HCT116 (cell line): ENCODE measurements at regions not wholly inside any gene's neighbourhood (a gene's known extent, or its start where the extent isn't known, plus 50 kb on each side); places are given as distances from the start of the nearest gene placed in this dataset.

ENCODE experiments used
- ATAC-seq: fragments of 200-7000 bp; cut with Tn5 transposase; 2 replicates; pipeline ENCODE4 v1.9.1; 2020; ENCODE audit warnings: mild to moderate bottlenecking, moderate library complexity
- BruUV-seq: library from RNA; stranded (reverse); fragments of 400-500 nt; replicated peaks from 2 replicates; lab custom pipeline; 2021; lab: Mats Ljungman, UMichigan
- CTCF ChIA-PET: fragments of 300-600 bp; sonication (Branson Sonifier 250); formaldehyde crosslinking; loops from one replicate; lab custom pipeline; 2021; ENCODE audit warnings: antibody characterized with exemption; lab: Charles Lee
- POLR2A ChIA-PET: fragments of 300-600, 350-600 bp; sonication (Branson Sonifier 250); formaldehyde crosslinking; loops from one replicate; lab custom pipeline; 2021; ENCODE audit warnings: antibody characterized with exemption; lab: Charles Lee
- RAD21 ChIA-PET, 2 experiments: fragments of 300-600 bp; sonication (Branson Sonifier 250); formaldehyde crosslinking; loops; one replicate each; lab custom pipeline; 2023; ENCODE audit warnings: low total read pairs in 2 of 2; ENCODE audit not compliant: uncharacterized antibody in 2 of 2, unreplicated experiment in 2 of 2, low non-redundant PET in 1 of 2; lab: Charles Lee
- DNase-seq: peaks from one replicate; pipeline ENCODE4 v3.0.0-alpha.2; 2010; ENCODE audit warnings: low read depth, low spot score
- H2AFZ ChIP-seq: fragments of 200-600 bp; shearing (Covaris generic), sonication (generic); 2 replicates; pipeline ENCODE4 v1.6.1; 2017; ENCODE audit warnings: low read depth, mixed run types, mixed read lengths, antibody characterized with exemption, low read length; ENCODE audit not compliant: poor library complexity, severe bottlenecking
- H3K27ac ChIP-seq: 2 replicates; pipeline ENCODE4 v1.5.1; 2012; ENCODE audit warnings: low read depth, low read length
- H3K27me3 ChIP-seq: fragments of 200-600 bp; sonication (generic); 2 replicates; pipeline ENCODE4 v1.6.1; 2016; ENCODE audit warnings: mixed run types, low read length, mixed read lengths; ENCODE audit not compliant: insufficient read depth
- H3K36me3 ChIP-seq, 2 experiments: fragments of 200-500 bp in 1 of 2; fragments of 200-600 bp in 1 of 2; sonication (Bioruptor generic) in 1 of 2; sonication (generic) in 1 of 2; 2 replicates each; pipeline versions ENCODE4 v1.5.1 to v1.6.1; 2014 to 2016; ENCODE audit warnings: low read length in 2 of 2, inconsistent platforms in 1 of 2, mixed read lengths in 1 of 2, mixed run types in 1 of 2; ENCODE audit not compliant: insufficient read depth in 2 of 2, control insufficient read depth in 1 of 2
- H3K4me1 ChIP-seq, 2 experiments: fragments of 200-600 bp in 1 of 2; sonication (generic) in 1 of 2; 2 replicates each; pipeline versions ENCODE4 v1.5.1 to v1.6.1; 2012 to 2017; ENCODE audit warnings: low read length in 2 of 2, inconsistent platforms in 1 of 2, mild to moderate bottlenecking in 1 of 2, mixed read lengths in 1 of 2, mixed run types in 1 of 2, moderate library complexity in 1 of 2; ENCODE audit not compliant: insufficient read depth in 2 of 2, control insufficient read depth in 1 of 2
- H3K4me2 ChIP-seq: fragments of 200-600 bp; sonication (generic); 2 replicates; pipeline ENCODE4 v1.6.1; 2017; ENCODE audit warnings: mixed run types, low read length, mixed read lengths
- H3K4me3 ChIP-seq, 2 experiments: fragments of 200-600 bp in 1 of 2; sonication (generic) in 1 of 2; replicated peaks in 1 of 2; 2 replicates each; pipeline ENCODE4 v1.5.1; 2011 to 2016; ENCODE audit warnings: low read length in 2 of 2, control low read depth in 1 of 2, low read depth in 1 of 2, mild to moderate bottlenecking in 1 of 2, mixed read lengths in 1 of 2, mixed run types in 1 of 2
- H3K79me2 ChIP-seq: fragments of 200-600 bp; sonication (generic); 2 replicates; pipeline ENCODE4 v1.6.1; 2017; ENCODE audit warnings: mild to moderate bottlenecking, mixed run types, low read length, moderate library complexity, mixed read lengths; ENCODE audit not compliant: insufficient read depth
- H3K9ac ChIP-seq: fragments of 200-600 bp; sonication (generic); 2 replicates; pipeline ENCODE4 v1.6.1; 2016; ENCODE audit warnings: low read length, mixed read lengths
- H3K9me2 ChIP-seq: fragments of 200-600 bp; sonication (generic), shearing (Covaris generic); 2 replicates; pipeline ENCODE4 v1.6.1; 2017; ENCODE audit warnings: mixed run types, mild to moderate bottlenecking, moderate library complexity; ENCODE audit not compliant: insufficient read depth
- H3K9me3 ChIP-seq, 2 experiments: fragments of 200-500 bp in 1 of 2; fragments of 200-600 bp in 1 of 2; sonication (Bioruptor generic) in 1 of 2; sonication (generic) in 1 of 2; 2 replicates each; pipeline ENCODE4 v1.6.1; 2014 to 2017; ENCODE audit warnings: low read length in 2 of 2, mixed read lengths in 2 of 2, inconsistent platforms in 1 of 2, low read depth in 1 of 2, mild to moderate bottlenecking in 1 of 2, mixed run types in 1 of 2, moderate library complexity in 1 of 2; ENCODE audit not compliant: control insufficient read depth in 1 of 2, insufficient read depth in 1 of 2
- H4K20me1 ChIP-seq: fragments of 200-600 bp; sonication (generic), shearing (Covaris generic); 2 replicates; pipeline ENCODE4 v1.6.1; 2017; ENCODE audit warnings: mixed run types, mild to moderate bottlenecking, moderate library complexity; ENCODE audit not compliant: insufficient read depth
- CBX3 ChIP-seq: IDR thresholded peaks from 2 replicates; pipeline ENCODE4 v1.6.1; 2012; ENCODE audit warnings: low read depth
- CEBPB ChIP-seq: IDR thresholded peaks from 2 replicates; pipeline ENCODE4 v1.6.1; 2012; ENCODE audit warnings: low read depth
- ELF1 ChIP-seq: IDR thresholded peaks from 2 replicates; pipeline ENCODE4 v1.6.1; 2012; ENCODE audit warnings: low read depth, borderline replicate concordance
- EZH2 ChIP-seq: fragments of 200-600 bp; sonication (generic); IDR thresholded peaks from 2 replicates; pipeline ENCODE4 v1.6.1; 2017; ENCODE audit warnings: antibody characterized with exemption, mixed run types
- EZH2phosphoT487 ChIP-seq: fragments of 200-600 bp; IDR thresholded peaks from 2 replicates; pipeline ENCODE4 v1.6.1; 2018; ENCODE audit warnings: antibody characterized with exemption, borderline replicate concordance
- FOSL1 ChIP-seq: IDR thresholded peaks from 2 replicates; pipeline ENCODE4 v1.6.1; 2012; ENCODE audit warnings: low read depth
- JUND ChIP-seq: IDR thresholded peaks from 2 replicates; pipeline ENCODE4 v1.6.1; 2012
- POLR2A ChIP-seq: IDR thresholded peaks from 2 replicates; pipeline ENCODE4 v1.7.0; 2011; ENCODE audit warnings: borderline replicate concordance; ENCODE audit not compliant: insufficient read depth, insufficient read length; ENCODE audit errors: extremely low read depth
- SRF ChIP-seq: IDR thresholded peaks from 2 replicates; pipeline ENCODE4 v1.6.1; 2012; ENCODE audit warnings: low read depth
- TCF7L2 ChIP-seq: IDR thresholded peaks from 2 replicates; pipeline ENCODE4 v1.7.0; 2011; ENCODE audit warnings: borderline replicate concordance, inconsistent platforms; ENCODE audit not compliant: insufficient read depth, insufficient read length; ENCODE audit errors: extremely low read depth
- YY1 ChIP-seq: IDR thresholded peaks from 2 replicates; pipeline ENCODE4 v1.6.1; 2011; ENCODE audit warnings: low read length, low read depth, moderate library complexity, mild to moderate bottlenecking; ENCODE audit not compliant: insufficient replicate concordance; ENCODE audit errors: extremely low read depth
- ZNF274 ChIP-seq: fragments of 200-500 bp; sonication (Bioruptor generic); IDR thresholded peaks from 2 replicates; pipeline ENCODE4 v1.6.1; 2014; ENCODE audit warnings: mild to moderate bottlenecking, low read depth, low read length, inconsistent platforms
- intact Hi-C: fragments of 100-400 bp; cut with micrococcal nuclease; formaldehyde crosslinking; loops from 2 replicates; pipeline ENCODE4 v1.10.0; 2022
- TF ChIP-seq, protein P1 (sequence below), 3 experiments: fragments of 200-600 bp in 1 of 3; sonication (generic) in 1 of 3; IDR thresholded peaks in 2 of 3; conservative IDR thresholded peaks in 1 of 3; 2 replicates each; pipeline ENCODE4 v1.5.1; 2012 to 2017; ENCODE audit warnings: low read depth in 2 of 3, low read length in 2 of 3, antibody characterized with exemption in 1 of 3, borderline replicate concordance in 1 of 3, control low read depth in 1 of 3, mild to moderate bottlenecking in 1 of 3, mixed read lengths in 1 of 3, mixed run types in 1 of 3, moderate library complexity in 1 of 3; ENCODE audit not compliant: insufficient read depth in 1 of 3
- TF ChIP-seq, protein P2 (sequence below): IDR thresholded peaks from 2 replicates; pipeline ENCODE4 v1.6.1; 2012; ENCODE audit warnings: low read depth
- TF ChIP-seq, protein P3 (sequence below): IDR thresholded peaks from 2 replicates; pipeline ENCODE4 v1.6.1; 2011; ENCODE audit warnings: mild to moderate bottlenecking, low read length, moderate library complexity; ENCODE audit not compliant: insufficient replicate concordance; ENCODE audit errors: extremely low read depth

DNA sequence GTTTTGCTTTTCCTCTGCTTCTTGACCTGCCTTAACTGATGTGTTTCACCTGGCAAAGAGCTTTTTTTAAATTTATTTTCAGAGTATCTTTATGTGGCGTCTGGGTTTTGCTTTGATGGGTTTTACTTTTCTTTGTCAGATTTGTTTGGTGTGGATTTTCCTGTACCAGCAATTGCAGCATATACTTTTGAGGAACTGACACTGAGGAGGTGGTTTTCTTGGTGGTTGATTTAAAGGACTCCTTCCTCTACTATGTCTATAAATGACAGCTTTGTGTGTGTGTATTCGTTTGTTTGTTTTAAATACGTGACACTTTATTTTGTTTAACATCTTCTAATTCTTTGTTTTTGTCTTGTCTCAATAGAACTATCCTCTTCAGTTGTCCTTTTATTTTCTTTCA lies 1071.9 kb upstream of the ARRDC3 start (continued):
- TF ChIP-seq YY1 (no peak), TCF7L2 (no peak)
- TF ChIP-seq, protein P1, sequence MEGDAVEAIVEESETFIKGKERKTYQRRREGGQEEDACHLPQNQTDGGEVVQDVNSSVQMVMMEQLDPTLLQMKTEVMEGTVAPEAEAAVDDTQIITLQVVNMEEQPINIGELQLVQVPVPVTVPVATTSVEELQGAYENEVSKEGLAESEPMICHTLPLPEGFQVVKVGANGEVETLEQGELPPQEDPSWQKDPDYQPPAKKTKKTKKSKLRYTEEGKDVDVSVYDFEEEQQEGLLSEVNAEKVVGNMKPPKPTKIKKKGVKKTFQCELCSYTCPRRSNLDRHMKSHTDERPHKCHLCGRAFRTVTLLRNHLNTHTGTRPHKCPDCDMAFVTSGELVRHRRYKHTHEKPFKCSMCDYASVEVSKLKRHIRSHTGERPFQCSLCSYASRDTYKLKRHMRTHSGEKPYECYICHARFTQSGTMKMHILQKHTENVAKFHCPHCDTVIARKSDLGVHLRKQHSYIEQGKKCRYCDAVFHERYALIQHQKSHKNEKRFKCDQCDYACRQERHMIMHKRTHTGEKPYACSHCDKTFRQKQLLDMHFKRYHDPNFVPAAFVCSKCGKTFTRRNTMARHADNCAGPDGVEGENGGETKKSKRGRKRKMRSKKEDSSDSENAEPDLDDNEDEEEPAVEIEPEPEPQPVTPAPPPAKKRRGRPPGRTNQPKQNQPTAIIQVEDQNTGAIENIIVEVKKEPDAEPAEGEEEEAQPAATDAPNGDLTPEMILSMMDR (IDR thresholded peaks at IDR 0.05 in 2 of 3, conservative IDR thresholded peaks at IDR 0.05 in 1 of 3; ENCODE audit: borderline replicate concordance in 1 of 3, insufficient read depth in 1 of 3, low read depth in 2 of 3, low read length in 2 of 3), result no peak

DNA sequence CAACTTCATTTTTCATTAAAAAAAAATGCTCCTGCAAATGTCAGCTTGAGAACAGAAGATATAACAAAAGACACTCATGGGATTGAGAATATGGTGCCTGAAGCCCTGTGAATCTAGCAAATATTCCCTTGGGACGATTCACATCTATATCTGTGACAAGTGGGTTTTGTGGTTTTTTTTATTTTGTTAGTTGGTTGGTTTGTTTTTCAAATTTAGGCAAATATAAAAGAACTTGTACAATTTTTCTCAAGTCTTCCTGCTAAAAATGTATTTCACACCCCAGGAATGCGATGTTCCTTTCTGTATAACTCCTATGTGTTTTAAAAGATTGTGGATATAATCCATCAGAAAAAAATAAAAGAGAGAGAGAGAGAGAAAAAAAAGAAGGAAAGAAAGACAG lies 1061.8 kb upstream of the ARRDC3 start:
- H3K9me2 ChIP-seq, result no peaks in the 10 kb centered on the region
- H3K27ac ChIP-seq, result no peak overlapping the region
- H3K9ac ChIP-seq, result no peak overlapping the region
- POLR2A ChIA-PET, result no interaction called here
- DNase-seq (no peak), ATAC-seq (no peak)
- H3K9me3 ChIP-seq, result no peaks in the 10 kb centered on the region
- no peaks in the 10 kb centered on the region for H4K20me1 ChIP-seq
- H3K36me3 ChIP-seq, result no peaks in the 10 kb centered on the region
- intact Hi-C loops, result no loop called here
- H3K4me1 ChIP-seq, result no peaks in the 10 kb centered on the region
- no peak overlapping the region for H3K4me3 ChIP-seq
- peak overlapping the region; percentile 2 for H2AFZ ChIP-seq
- H3K4me2 ChIP-seq, result no peak overlapping the region
- H3K79me2 ChIP-seq, result no peaks in the 10 kb centered on the region
- H3K27me3 ChIP-seq, result no peaks in the 10 kb centered on the region
- CTCF ChIA-PET, result no interaction called here
- RAD21 ChIA-PET, result no interaction called here
- no TSS peak for BruUV-seq
- TF ChIP-seq, protein P1 (IDR thresholded peaks at IDR 0.05 in 2 of 3, conservative IDR thresholded peaks at IDR 0.05 in 1 of 3; ENCODE audit: borderline replicate concordance in 1 of 3, insufficient read depth in 1 of 3, low read depth in 2 of 3, low read length in 2 of 3), result no peak
- no peak for TF ChIP-seq CEBPB
- no peak for TF ChIP-seq JUND
- TF ChIP-seq EZH2, result no peak
- no peak for TF ChIP-seq TCF7L2
- TF ChIP-seq ZNF274, result no peak
- no peak for TF ChIP-seq POLR2A
- TF ChIP-seq, protein P2, sequence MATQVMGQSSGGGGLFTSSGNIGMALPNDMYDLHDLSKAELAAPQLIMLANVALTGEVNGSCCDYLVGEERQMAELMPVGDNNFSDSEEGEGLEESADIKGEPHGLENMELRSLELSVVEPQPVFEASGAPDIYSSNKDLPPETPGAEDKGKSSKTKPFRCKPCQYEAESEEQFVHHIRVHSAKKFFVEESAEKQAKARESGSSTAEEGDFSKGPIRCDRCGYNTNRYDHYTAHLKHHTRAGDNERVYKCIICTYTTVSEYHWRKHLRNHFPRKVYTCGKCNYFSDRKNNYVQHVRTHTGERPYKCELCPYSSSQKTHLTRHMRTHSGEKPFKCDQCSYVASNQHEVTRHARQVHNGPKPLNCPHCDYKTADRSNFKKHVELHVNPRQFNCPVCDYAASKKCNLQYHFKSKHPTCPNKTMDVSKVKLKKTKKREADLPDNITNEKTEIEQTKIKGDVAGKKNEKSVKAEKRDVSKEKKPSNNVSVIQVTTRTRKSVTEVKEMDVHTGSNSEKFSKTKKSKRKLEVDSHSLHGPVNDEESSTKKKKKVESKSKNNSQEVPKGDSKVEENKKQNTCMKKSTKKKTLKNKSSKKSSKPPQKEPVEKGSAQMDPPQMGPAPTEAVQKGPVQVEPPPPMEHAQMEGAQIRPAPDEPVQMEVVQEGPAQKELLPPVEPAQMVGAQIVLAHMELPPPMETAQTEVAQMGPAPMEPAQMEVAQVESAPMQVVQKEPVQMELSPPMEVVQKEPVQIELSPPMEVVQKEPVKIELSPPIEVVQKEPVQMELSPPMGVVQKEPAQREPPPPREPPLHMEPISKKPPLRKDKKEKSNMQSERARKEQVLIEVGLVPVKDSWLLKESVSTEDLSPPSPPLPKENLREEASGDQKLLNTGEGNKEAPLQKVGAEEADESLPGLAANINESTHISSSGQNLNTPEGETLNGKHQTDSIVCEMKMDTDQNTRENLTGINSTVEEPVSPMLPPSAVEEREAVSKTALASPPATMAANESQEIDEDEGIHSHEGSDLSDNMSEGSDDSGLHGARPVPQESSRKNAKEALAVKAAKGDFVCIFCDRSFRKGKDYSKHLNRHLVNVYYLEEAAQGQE, result no peak
- TF ChIP-seq CBX3, result no peak
- TF ChIP-seq EZH2phosphoT487, result no peak
- no peak for TF ChIP-seq ELF1
- no peak for TF ChIP-seq FOSL1
- TF ChIP-seq SRF, result no peak
- TF ChIP-seq, protein P3, sequence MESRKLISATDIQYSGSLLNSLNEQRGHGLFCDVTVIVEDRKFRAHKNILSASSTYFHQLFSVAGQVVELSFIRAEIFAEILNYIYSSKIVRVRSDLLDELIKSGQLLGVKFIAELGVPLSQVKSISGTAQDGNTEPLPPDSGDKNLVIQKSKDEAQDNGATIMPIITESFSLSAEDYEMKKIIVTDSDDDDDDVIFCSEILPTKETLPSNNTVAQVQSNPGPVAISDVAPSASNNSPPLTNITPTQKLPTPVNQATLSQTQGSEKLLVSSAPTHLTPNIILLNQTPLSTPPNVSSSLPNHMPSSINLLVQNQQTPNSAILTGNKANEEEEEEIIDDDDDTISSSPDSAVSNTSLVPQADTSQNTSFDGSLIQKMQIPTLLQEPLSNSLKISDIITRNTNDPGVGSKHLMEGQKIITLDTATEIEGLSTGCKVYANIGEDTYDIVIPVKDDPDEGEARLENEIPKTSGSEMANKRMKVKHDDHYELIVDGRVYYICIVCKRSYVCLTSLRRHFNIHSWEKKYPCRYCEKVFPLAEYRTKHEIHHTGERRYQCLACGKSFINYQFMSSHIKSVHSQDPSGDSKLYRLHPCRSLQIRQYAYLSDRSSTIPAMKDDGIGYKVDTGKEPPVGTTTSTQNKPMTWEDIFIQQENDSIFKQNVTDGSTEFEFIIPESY, result no peak
